H1 (cell line): ENCODE measurements at regions not wholly inside any gene's neighbourhood (a gene's known extent, or its start where the extent isn't known, plus 50 kb on each side); places are given as distances from the start of the nearest gene placed in this dataset.

Source experiments
- KDM4A ChIP-seq: IDR thresholded peaks from one replicate; pipeline ENCODE4 v1.7.1; 2012; ENCODE audit warnings: low read depth, mild to moderate bottlenecking, moderate library complexity, low read length, inconsistent platforms; ENCODE audit not compliant: severe bottlenecking
- RBBP5 ChIP-seq: IDR thresholded peaks from 2 replicates; pipeline ENCODE4 v1.7.1; 2012; ENCODE audit warnings: low read depth, mild to moderate bottlenecking, inconsistent platforms, low read length, moderate library complexity, borderline replicate concordance
- RXRA ChIP-seq: IDR thresholded peaks from 2 replicates; pipeline ENCODE4 v1.6.1; 2011; ENCODE audit warnings: low read depth, mild to moderate bottlenecking, low read length, moderate library complexity; ENCODE audit not compliant: insufficient read depth
- ZNF274 ChIP-seq: IDR thresholded peaks from 2 replicates; pipeline ENCODE4 v1.7.0; 2012; ENCODE audit warnings: low read length, borderline replicate concordance; ENCODE audit errors: extremely low read depth
- TF ChIP-seq, protein P1 (sequence below), 3 experiments: IDR thresholded peaks; 1 replicate in 2 of 3; 2 replicates in 1 of 3; pipeline versions ENCODE4 v1.5.1 to v1.6.1; 2011; ENCODE audit warnings: low read length in 3 of 3, mild to moderate bottlenecking in 3 of 3, inconsistent platforms in 2 of 3, low read depth in 1 of 3, moderate library complexity in 1 of 3; ENCODE audit not compliant: insufficient read depth in 1 of 3; ENCODE audit errors: control extremely low read depth in 1 of 3
- TF ChIP-seq, protein P2 (sequence below): IDR thresholded peaks from 2 replicates; pipeline ENCODE4 v1.6.1; 2011; ENCODE audit warnings: low read depth, mild to moderate bottlenecking, low read length; ENCODE audit not compliant: insufficient read depth

DNA sequence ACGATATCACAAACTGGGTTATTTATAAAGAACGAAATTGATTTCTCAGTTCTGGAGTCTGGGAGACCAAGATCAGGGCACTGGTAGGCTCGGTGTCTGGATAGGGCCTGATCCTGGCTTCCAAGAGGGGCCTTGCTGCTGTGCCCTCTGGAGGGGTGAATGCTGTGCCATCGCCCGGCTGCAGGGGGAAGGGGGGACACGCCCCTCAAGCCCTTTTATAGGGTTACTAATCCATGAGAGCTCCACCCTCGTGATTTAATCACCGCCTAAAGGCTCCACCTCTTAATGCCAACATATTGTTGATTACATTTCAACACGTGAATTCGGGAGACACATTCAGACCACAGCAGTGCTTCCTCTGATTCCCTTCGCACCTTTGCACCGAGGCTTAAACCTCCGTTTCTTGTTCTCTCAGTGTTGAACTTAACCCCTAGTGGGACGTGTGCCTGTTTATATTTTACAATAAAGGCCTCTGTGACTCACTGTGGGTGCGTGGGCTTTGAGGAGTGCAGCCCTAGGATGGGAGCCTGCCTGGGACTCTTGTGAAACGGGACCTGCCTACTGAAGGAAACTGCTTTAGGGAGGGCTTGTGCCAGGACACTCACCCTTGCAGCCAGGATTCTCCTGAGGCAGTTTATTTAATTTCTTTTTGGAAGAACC, 52.4 kb upstream of the SPATA13 start (continued):
- TF ChIP-seq KDM4A: no peak
- TF ChIP-seq, protein P1, sequence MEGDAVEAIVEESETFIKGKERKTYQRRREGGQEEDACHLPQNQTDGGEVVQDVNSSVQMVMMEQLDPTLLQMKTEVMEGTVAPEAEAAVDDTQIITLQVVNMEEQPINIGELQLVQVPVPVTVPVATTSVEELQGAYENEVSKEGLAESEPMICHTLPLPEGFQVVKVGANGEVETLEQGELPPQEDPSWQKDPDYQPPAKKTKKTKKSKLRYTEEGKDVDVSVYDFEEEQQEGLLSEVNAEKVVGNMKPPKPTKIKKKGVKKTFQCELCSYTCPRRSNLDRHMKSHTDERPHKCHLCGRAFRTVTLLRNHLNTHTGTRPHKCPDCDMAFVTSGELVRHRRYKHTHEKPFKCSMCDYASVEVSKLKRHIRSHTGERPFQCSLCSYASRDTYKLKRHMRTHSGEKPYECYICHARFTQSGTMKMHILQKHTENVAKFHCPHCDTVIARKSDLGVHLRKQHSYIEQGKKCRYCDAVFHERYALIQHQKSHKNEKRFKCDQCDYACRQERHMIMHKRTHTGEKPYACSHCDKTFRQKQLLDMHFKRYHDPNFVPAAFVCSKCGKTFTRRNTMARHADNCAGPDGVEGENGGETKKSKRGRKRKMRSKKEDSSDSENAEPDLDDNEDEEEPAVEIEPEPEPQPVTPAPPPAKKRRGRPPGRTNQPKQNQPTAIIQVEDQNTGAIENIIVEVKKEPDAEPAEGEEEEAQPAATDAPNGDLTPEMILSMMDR (IDR thresholded peaks at IDR 0.05; ENCODE audit: control extremely low read depth in 1 of 3, insufficient read depth in 1 of 3, low read depth in 1 of 3, low read length in 3 of 3): no peak
- TF ChIP-seq RBBP5: no peak
- no peak for TF ChIP-seq RXRA
- TF ChIP-seq, protein P2, sequence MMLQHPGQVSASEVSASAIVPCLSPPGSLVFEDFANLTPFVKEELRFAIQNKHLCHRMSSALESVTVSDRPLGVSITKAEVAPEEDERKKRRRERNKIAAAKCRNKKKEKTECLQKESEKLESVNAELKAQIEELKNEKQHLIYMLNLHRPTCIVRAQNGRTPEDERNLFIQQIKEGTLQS: no peak
- TF ChIP-seq ZNF274: no peak
